H9 (cell line): ENCODE measurements at regions not wholly inside any gene's neighbourhood (a gene's known extent, or its start where the extent isn't known, plus 50 kb on each side); places are given as distances from the start of the nearest gene placed in this dataset.

Source experiments
- DNase-seq: peaks from one replicate; pipeline ENCODE4 v3.0.0-alpha.2; 2017
- H2AFZ ChIP-seq: one replicate; pipeline ENCODE4 v1.6.1; 2013; ENCODE audit warnings: mild to moderate bottlenecking, low read length, control low read depth, moderate library complexity
- H2AK5ac ChIP-seq: 2 replicates; pipeline ENCODE4 v1.6.1; 2013; ENCODE audit warnings: low read length, control low read depth, mixed read lengths; ENCODE audit not compliant: insufficient read length
- H2BK120ac ChIP-seq: one replicate; pipeline ENCODE4 v1.6.1; 2013; ENCODE audit warnings: low read depth, mild to moderate bottlenecking, low read length, control low read depth, inconsistent platforms; ENCODE audit not compliant: poor library complexity, severe bottlenecking
- H2BK12ac ChIP-seq: 2 replicates; pipeline ENCODE4 v1.6.1; 2013; ENCODE audit warnings: low read length, control low read depth, mixed read lengths, low read depth; ENCODE audit not compliant: insufficient read length
- H2BK15ac ChIP-seq: 2 replicates; pipeline ENCODE4 v1.6.1; 2013; ENCODE audit warnings: low read depth, low read length, control low read depth
- H2BK20ac ChIP-seq: one replicate; pipeline ENCODE4 v1.6.1; 2013; ENCODE audit warnings: low read depth, mild to moderate bottlenecking, low read length, control low read depth, inconsistent platforms; ENCODE audit not compliant: poor library complexity, severe bottlenecking
- H2BK5ac ChIP-seq: 2 replicates; pipeline ENCODE4 v1.6.1; 2013; ENCODE audit warnings: low read length, control low read depth, mixed read lengths; ENCODE audit not compliant: insufficient read length
- H3K14ac ChIP-seq: 2 replicates; pipeline ENCODE4 v1.6.1; 2013; ENCODE audit warnings: low read length, control low read depth; ENCODE audit not compliant: insufficient read depth
- H3K18ac ChIP-seq: 2 replicates; pipeline ENCODE4 v1.6.1; 2013; ENCODE audit warnings: low read depth, mild to moderate bottlenecking, mixed read lengths, low read length, control low read depth; ENCODE audit not compliant: insufficient read length
- H3K23ac ChIP-seq: 2 replicates; pipeline ENCODE4 v1.6.1; 2013; ENCODE audit warnings: low read length, control low read depth, mixed read lengths, low read depth; ENCODE audit not compliant: insufficient read length
- H3K23me2 ChIP-seq: 2 replicates; pipeline ENCODE4 v1.6.1; 2013; ENCODE audit warnings: low read depth, mild to moderate bottlenecking, mixed read lengths, low read length, control low read depth; ENCODE audit not compliant: insufficient read length, poor library complexity, severe bottlenecking
- H3K27ac ChIP-seq: 2 replicates; pipeline ENCODE4 v1.5.1; 2013; ENCODE audit warnings: low read length, control low read depth, mixed read lengths, low read depth; ENCODE audit not compliant: insufficient read length
- H3K27me3 ChIP-seq: 2 replicates; pipeline ENCODE4 v1.6.1; 2013; ENCODE audit warnings: low read length, control low read depth, inconsistent platforms; ENCODE audit not compliant: insufficient read depth
- H3K4ac ChIP-seq: 2 replicates; pipeline ENCODE4 v1.6.1; 2013; ENCODE audit warnings: low read depth, mild to moderate bottlenecking, control low read depth, inconsistent platforms, low read length, moderate library complexity
- H3K4me1 ChIP-seq: 2 replicates; pipeline ENCODE4 v1.6.1; 2013; ENCODE audit warnings: low read length, control low read depth, inconsistent platforms; ENCODE audit not compliant: insufficient read depth
- H3K4me2 ChIP-seq: 2 replicates; pipeline ENCODE4 v1.6.1; 2013; ENCODE audit warnings: low read length, control low read depth, mixed read lengths; ENCODE audit not compliant: insufficient read length, insufficient read depth
- H3K56ac ChIP-seq: 2 replicates; pipeline ENCODE4 v1.6.1; 2013; ENCODE audit warnings: low read depth, mild to moderate bottlenecking, mixed read lengths, low read length, control low read depth; ENCODE audit not compliant: insufficient read length
- H3K79me1 ChIP-seq: 2 replicates; pipeline ENCODE4 v1.6.1; 2013; ENCODE audit warnings: low read depth, mild to moderate bottlenecking, moderate library complexity, low read length, control low read depth, inconsistent platforms; ENCODE audit not compliant: insufficient read depth, poor library complexity, severe bottlenecking
- H3K79me2 ChIP-seq: 2 replicates; pipeline ENCODE4 v1.6.1; 2013; ENCODE audit warnings: low read length, control low read depth, inconsistent platforms; ENCODE audit not compliant: insufficient read depth
- H3K9ac ChIP-seq: 2 replicates; pipeline ENCODE4 v1.6.1; 2013; ENCODE audit warnings: low read length, control low read depth, mixed read lengths; ENCODE audit not compliant: insufficient read length; ENCODE audit errors: extremely low read depth
- H3K9me3 ChIP-seq: one replicate; pipeline ENCODE4 v1.6.1; 2013; ENCODE audit warnings: low read depth, low read length, inconsistent platforms; ENCODE audit not compliant: control insufficient read depth
- H3T11ph ChIP-seq: one replicate; pipeline ENCODE4 v1.6.1; 2013; ENCODE audit warnings: mild to moderate bottlenecking, low read length, control low read depth, inconsistent platforms
- H4K20me1 ChIP-seq: one replicate; pipeline ENCODE4 v1.6.1; 2013; ENCODE audit not compliant: control insufficient read depth, insufficient read length, insufficient read depth
- H4K5ac ChIP-seq: 2 replicates; pipeline ENCODE4 v1.6.1; 2013; ENCODE audit warnings: low read depth, mild to moderate bottlenecking, mixed read lengths, low read length, control low read depth; ENCODE audit not compliant: insufficient read length
- H4K8ac ChIP-seq: replicated peaks from 2 replicates; pipeline ENCODE4 v1.6.1; 2013; ENCODE audit warnings: low read length, control low read depth, mixed read lengths, low read depth; ENCODE audit not compliant: insufficient read length
- H4K91ac ChIP-seq: 2 replicates; pipeline ENCODE4 v1.6.1; 2013; ENCODE audit warnings: low read depth, mild to moderate bottlenecking, moderate library complexity, mixed read lengths, low read length, control low read depth; ENCODE audit not compliant: insufficient read length
- H3K27ac Mint-ChIP-seq, 3 experiments: 2 replicates in 2 of 3; 3 replicates in 1 of 3; pipeline ENCODE4 v1.8.0; 2020 to 2021; ENCODE audit warnings: mixed read lengths in 3 of 3, mild to moderate bottlenecking in 1 of 3, moderate library complexity in 1 of 3
- H3K27me3 Mint-ChIP-seq: 2 replicates; pipeline ENCODE4 v1.8.0; 2021; ENCODE audit warnings: low read depth, mild to moderate bottlenecking, moderate library complexity, mixed read lengths
- H3K36me3 Mint-ChIP-seq, 3 experiments: 2 replicates in 2 of 3; 3 replicates in 1 of 3; pipeline ENCODE4 v1.8.0; 2020 to 2021; ENCODE audit warnings: low read depth in 3 of 3, mixed read lengths in 3 of 3; ENCODE audit not compliant: insufficient read depth in 1 of 3
- H3K4me1 Mint-ChIP-seq, 2 experiments: 2 replicates each; pipeline ENCODE4 v1.8.0; 2020; ENCODE audit warnings: mixed read lengths in 2 of 2
- H3K4me3 Mint-ChIP-seq, 2 experiments: 2 replicates in 1 of 2; 3 replicates in 1 of 2; pipeline ENCODE4 v1.8.0; 2020 to 2021; ENCODE audit warnings: mild to moderate bottlenecking in 2 of 2, mixed read lengths in 2 of 2, moderate library complexity in 1 of 2
- H3K9me3 Mint-ChIP-seq, 2 experiments: 2 replicates in 1 of 2; 3 replicates in 1 of 2; pipeline ENCODE4 v1.8.0; 2020; ENCODE audit warnings: mild to moderate bottlenecking in 2 of 2, mixed read lengths in 2 of 2, moderate library complexity in 1 of 2
- CTCF ChIP-seq: fragments of 200-600 bp; sonication (generic); conservative IDR thresholded peaks from 3 replicates; pipeline ENCODE4 v1.8.0; 2021; ENCODE audit warnings: antibody characterized with exemption, mild to moderate bottlenecking
- WGBS: extraction: QIAGEN DNeasy Blood & Tissue Kit; methylation state at CpG from one replicate; pipeline ENCODE4 v1.1.7; 2013; ENCODE audit warnings: missing lambda C conversion rate, low lambda C conversion rate, mixed read lengths; ENCODE audit not compliant: insufficient read length; ENCODE audit errors: extremely low coverage; 5-methylcytosine and 5-hydroxymethylcytosine counted together

- Mint-ChIP-seq H3K27me3 (peaks cover 33% of the 10 kb centered on the region), H3K36me3 (no peaks in the 10 kb centered on the region), H3K9me3 (no peaks in the 10 kb centered on the region), H3K4me1 (no peaks in the 10 kb centered on the region), H3K27ac (no peak overlapping the region), H3K4me3 (no peak overlapping the region)
- no peaks in the 10 kb centered on the region for H3K79me2 ChIP-seq
- no peak overlapping the region for H2BK20ac ChIP-seq
- H4K5ac ChIP-seq: no peak overlapping the region
- no peak overlapping the region for H2BK5ac ChIP-seq
- no peak overlapping the region for H3K23ac ChIP-seq
- no peak overlapping the region for H3K14ac ChIP-seq
- H3K56ac ChIP-seq: no peak overlapping the region
- no peak overlapping the region for H4K8ac ChIP-seq
- H2AK5ac ChIP-seq: no peak overlapping the region
- H2BK12ac ChIP-seq: no peak overlapping the region
- H3K27ac ChIP-seq: no peak overlapping the region
- H3K79me1 ChIP-seq: no peaks in the 10 kb centered on the region
- H4K20me1 ChIP-seq: no peaks in the 10 kb centered on the region
- H3K18ac ChIP-seq: no peak overlapping the region
- H3K27me3 ChIP-seq: no peaks in the 10 kb centered on the region; the same call in 1 of the 2 replicates
- no peak overlapping the region for H3K9ac ChIP-seq
- H2BK120ac ChIP-seq: no peak overlapping the region
- H3K4ac ChIP-seq: no peak overlapping the region
- DNase-seq: no peak
- H2BK15ac ChIP-seq: no peak overlapping the region
- H4K91ac ChIP-seq: no peak overlapping the region
- H3T11ph ChIP-seq: no peak overlapping the region
- no CpG with 5 or more reads among the region's 4 CpGs for WGBS
- no peak for TF ChIP-seq CTCF
- no peaks in the 10 kb centered on the region for H3K23me2 ChIP-seq
- no peaks in the 10 kb centered on the region for H3K9me3 ChIP-seq
- no peak overlapping the region for H2AFZ ChIP-seq
- no peaks in the 10 kb centered on the region for H3K4me1 ChIP-seq
- no peak overlapping the region for H3K4me2 ChIP-seq
Observed at GRCh38 chr2:176544991-176545956, 276.0 kb downstream of the MTX2 start.
